Activated naive CD8-positive, alpha-beta T cell (primary cell): ENCODE measurements at regions not wholly inside any gene's neighbourhood (a gene's known extent, or its start where the extent isn't known, plus 50 kb on each side); places are given as distances from the start of the nearest gene placed in this dataset.

Experiments used
- H3K27ac Mint-ChIP-seq: one replicate; pipeline ENCODE4 v1.8.0; 2021; ENCODE audit warnings: mixed read lengths
- H3K27me3 Mint-ChIP-seq: one replicate; pipeline ENCODE4 v1.8.0; 2021; ENCODE audit warnings: mixed read lengths
- H3K36me3 Mint-ChIP-seq: one replicate; pipeline ENCODE4 v1.8.0; 2021; ENCODE audit warnings: mixed read lengths
- H3K4me1 Mint-ChIP-seq: one replicate; pipeline ENCODE4 v1.8.0; 2021; ENCODE audit warnings: low read depth, mixed read lengths
- H3K4me3 Mint-ChIP-seq: one replicate; pipeline ENCODE4 v1.8.0; 2021; ENCODE audit warnings: mild to moderate bottlenecking, mixed read lengths
- H3K9me3 Mint-ChIP-seq: one replicate; pipeline ENCODE4 v1.8.0; 2021; ENCODE audit warnings: low read depth, mixed read lengths

- Mint-ChIP-seq H3K27ac (no peak overlapping the region), H3K9me3 (no peaks in the 10 kb centered on the region), H3K4me3 (no peak overlapping the region)
Measured at GRCh38 chr13:22289711-22290110, 618.8 kb downstream of the FGF9 start.

DNA sequence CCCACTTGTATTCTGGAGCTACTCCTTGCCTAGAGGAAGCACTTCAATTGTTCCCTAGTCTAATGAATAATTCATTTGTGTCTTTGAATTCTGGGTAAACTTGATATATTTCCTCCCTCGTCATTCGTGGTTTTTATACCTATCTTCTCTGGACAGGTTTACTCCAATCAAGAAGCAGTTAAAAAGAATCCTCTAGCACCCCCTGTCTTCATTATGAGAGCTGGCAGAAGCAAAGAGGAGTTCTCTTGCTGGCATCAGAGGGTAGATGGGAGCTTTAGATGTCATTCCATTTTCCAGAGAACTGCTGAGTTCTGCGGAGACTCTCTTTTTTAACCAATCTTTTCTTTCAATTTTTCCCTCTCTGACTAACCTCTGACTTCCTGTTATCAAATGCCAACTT, 627.7 kb downstream of the FGF9 start:
- no peak overlapping the region for H3K27ac Mint-ChIP-seq
- no peak overlapping the region for H3K4me3 Mint-ChIP-seq
- peaks cover 4% of the 10 kb centered on the region for H3K9me3 Mint-ChIP-seq
- H3K4me1 Mint-ChIP-seq = peaks cover 6% of the 10 kb centered on the region
- peaks cover 9% of the 10 kb centered on the region for H3K27me3 Mint-ChIP-seq
- H3K36me3 Mint-ChIP-seq = peaks cover 3% of the 10 kb centered on the region

More at GRCh38 chr13:22289711-22290110, 618.8 kb downstream of the FGF9 start:
- no peaks in the 10 kb centered on the region for H3K4me1 Mint-ChIP-seq
- no peaks in the 10 kb centered on the region for H3K36me3 Mint-ChIP-seq
- H3K27me3 Mint-ChIP-seq = peaks cover 10% of the 10 kb centered on the region

DNA sequence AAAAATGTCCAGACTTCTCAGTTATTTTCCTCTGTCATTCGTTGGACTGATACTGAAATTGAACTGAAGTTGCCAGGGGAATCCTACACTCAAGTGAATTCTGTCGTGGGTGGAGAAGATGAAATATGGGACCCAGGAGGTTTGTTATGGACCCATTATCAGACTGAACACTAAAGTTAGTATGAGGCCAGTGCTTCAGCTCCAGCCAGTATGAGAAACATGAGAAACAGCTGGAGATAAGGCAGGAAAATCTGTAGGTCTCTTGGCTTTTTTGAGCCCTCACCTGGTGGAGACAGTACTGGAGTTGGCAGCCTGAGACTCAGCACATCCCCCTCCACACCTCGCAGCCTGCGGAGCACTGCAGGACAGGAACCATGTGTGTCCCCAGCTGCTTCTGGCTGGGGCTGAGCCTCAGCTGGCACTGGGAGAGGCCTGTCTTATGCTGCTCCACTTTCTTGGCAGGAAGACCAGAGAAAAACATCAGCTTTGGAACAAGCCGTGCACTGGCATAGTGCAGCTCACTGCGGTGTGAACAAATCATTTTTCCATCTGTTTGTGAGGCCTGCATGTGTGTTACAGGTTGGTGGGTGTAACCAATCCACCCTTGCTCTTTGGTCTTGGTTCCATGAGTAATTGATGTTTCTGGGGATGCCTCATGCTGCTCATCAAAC, 641.0 kb downstream of the FGF9 start:
- Mint-ChIP-seq H3K9me3 (peaks cover 4% of the 10 kb centered on the region), H3K4me1 (no peaks in the 10 kb centered on the region), H3K27ac (no peak overlapping the region), H3K27me3 (peaks cover 3% of the 10 kb centered on the region), H3K4me3 (no peak overlapping the region), H3K36me3 (peaks cover 2% of the 10 kb centered on the region)

GRCh38 chr13:22312405-22312803, 641.5 kb downstream of the FGF9 start:
- H3K4me1 Mint-ChIP-seq = no peaks in the 10 kb centered on the region
- peaks cover 4% of the 10 kb centered on the region for H3K9me3 Mint-ChIP-seq
- H3K27me3 Mint-ChIP-seq = peaks cover 2% of the 10 kb centered on the region
- peaks cover 2% of the 10 kb centered on the region for H3K36me3 Mint-ChIP-seq
- no peak overlapping the region for H3K4me3 Mint-ChIP-seq
- H3K27ac Mint-ChIP-seq = no peak overlapping the region

DNA sequence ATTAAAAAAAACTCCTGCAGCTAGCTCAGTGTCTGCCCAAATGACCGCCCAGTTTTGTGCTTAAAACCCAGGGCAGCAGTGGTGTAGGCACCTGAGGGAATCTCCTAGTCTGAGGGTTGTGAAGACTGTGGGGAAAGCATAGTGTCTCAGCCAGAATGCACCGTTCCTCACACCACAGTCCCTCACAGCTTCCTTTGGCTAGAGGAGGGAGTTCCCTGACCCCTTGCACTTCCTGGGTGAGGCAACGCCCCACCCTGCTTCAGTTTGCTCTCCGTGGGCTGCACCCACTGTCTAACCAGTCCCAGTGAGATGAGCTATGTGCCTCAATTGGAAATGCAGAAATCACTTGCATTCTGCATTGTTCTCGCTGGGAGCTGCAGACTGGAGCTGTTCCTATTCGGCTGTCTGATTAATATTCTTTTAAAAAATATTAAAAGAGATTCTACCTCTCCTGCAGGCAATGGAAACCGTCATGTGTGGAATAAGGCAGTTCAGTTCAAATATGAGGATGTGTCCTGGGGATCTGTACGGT, 645.7 kb downstream of the FGF9 start:
- Mint-ChIP-seq H3K36me3 (no peaks in the 10 kb centered on the region), H3K27ac (no peak overlapping the region), H3K4me1 (no peaks in the 10 kb centered on the region), H3K9me3 (peaks cover 4% of the 10 kb centered on the region), H3K4me3 (no peak overlapping the region), H3K27me3 (peaks cover 1% of the 10 kb centered on the region)

DNA sequence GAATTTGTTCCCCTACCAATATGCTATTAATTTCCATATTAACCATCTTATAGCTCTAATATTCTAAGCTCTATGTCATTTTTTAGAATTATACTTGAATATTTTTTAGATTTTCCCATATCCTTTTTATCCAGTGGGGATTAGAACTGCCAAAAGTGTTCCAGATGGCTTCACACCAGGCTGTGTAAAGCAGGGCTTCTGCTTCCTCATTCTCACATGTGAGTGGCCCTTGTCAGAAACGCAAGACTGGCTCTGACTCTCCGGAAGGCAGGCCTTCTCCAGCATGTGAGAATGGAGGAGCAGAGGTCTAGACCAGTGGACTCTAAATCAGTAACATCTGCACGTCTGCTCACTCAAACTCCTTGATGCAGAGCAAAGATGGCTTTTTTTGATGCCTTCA, 650.1 kb downstream of the FGF9 start:
- H3K4me3 Mint-ChIP-seq = no peak overlapping the region
- H3K36me3 Mint-ChIP-seq = no peaks in the 10 kb centered on the region
- H3K27ac Mint-ChIP-seq = no peak overlapping the region
- H3K4me1 Mint-ChIP-seq = no peaks in the 10 kb centered on the region
- peaks cover 8% of the 10 kb centered on the region for H3K27me3 Mint-ChIP-seq
- no peaks in the 10 kb centered on the region for H3K9me3 Mint-ChIP-seq

DNA sequence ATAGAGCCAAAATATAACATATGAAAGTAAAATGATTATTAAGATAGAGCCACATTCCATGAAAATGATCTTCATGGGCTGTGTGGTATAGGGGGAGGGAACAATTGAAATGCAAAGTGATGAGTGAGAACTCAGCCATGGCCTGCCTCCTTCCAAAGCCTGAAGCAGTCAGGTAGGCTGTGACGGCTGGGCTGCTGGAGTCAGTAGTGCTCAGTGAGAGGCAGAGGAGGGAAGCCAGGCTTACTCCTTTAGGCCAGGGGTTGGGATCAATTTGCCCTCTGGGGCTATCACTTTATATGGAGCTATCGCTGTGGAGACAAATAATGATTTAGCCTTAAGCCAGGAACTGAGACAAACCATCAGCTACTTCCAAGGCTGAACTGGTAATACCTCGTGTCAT, 654.9 kb downstream of the FGF9 start:
- Mint-ChIP-seq H3K36me3 (no peaks in the 10 kb centered on the region), H3K27ac (no peak overlapping the region), H3K4me1 (no peaks in the 10 kb centered on the region), H3K9me3 (no peaks in the 10 kb centered on the region), H3K27me3 (peaks cover 7% of the 10 kb centered on the region), H3K4me3 (no peak overlapping the region)

DNA sequence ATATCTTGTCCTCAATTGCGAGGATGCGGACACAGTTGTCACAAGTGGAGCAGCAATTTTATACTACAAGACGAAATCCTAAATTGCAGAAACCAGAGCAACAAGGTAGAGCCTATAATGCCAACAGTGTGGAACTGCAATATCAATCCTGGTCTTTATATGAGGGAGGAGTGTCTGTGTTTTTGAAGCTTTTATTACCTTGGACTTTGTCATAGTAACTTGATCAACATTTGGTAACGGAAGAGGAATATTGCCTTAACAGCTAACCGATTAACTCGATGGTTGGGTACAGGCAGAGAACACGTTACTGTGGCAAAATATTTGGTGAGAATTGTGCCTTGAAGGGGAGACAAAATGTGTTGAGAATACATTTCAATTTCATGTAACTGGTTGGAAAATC, 661.5 kb downstream of the FGF9 start:
- Mint-ChIP-seq H3K36me3 (no peaks in the 10 kb centered on the region), H3K27me3 (no peaks in the 10 kb centered on the region), H3K4me3 (no peak overlapping the region), H3K27ac (no peak overlapping the region), H3K9me3 (no peaks in the 10 kb centered on the region), H3K4me1 (no peaks in the 10 kb centered on the region)

DNA sequence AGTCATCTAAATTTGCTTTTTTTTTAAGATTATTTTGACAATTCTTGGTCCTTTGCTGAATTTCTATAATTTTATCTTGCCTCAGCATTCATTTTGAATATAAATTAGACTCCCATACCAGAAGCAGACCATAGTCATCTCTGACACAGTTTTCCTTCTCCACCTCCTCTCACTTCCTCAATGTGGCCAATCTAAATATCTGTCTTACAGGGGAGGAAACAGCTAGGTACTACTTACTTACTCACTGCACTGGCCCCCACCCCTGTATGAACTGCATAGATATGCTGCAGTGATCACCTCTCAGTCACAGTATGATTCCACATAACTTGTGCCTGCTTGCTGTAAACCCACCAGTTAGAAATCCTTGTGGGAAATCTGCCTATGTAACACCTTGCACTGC, 665.6 kb downstream of the FGF9 start:
- Mint-ChIP-seq H3K4me3 (no peak overlapping the region), H3K27ac (no peak overlapping the region), H3K27me3 (no peaks in the 10 kb centered on the region), H3K36me3 (peaks cover 5% of the 10 kb centered on the region), H3K4me1 (no peaks in the 10 kb centered on the region), H3K9me3 (peaks cover 6% of the 10 kb centered on the region)

DNA sequence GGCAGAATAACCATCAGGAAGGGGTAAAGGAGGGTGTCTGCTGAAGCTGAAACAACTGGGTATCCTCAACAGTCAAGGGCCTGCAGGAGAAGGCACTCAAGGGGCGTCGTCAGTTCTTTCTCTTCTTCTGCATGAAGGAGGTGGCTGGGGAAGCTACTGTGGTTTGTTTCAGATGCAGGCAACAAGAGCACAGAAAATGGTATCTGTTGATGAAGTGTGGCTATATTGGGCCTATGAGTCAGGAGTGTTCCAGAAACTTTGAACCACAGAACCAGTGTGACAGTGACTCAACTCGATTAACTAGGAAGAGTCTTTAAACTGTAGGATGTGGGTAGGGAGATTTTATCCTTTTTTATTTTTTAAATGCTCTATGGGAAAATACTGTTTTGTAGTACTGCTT, 686.3 kb downstream of the FGF9 start:
- Mint-ChIP-seq H3K4me1 (peaks cover 5% of the 10 kb centered on the region), H3K36me3 (no peaks in the 10 kb centered on the region), H3K9me3 (no peaks in the 10 kb centered on the region), H3K27ac (no peak overlapping the region), H3K27me3 (no peaks in the 10 kb centered on the region), H3K4me3 (no peak overlapping the region)

DNA sequence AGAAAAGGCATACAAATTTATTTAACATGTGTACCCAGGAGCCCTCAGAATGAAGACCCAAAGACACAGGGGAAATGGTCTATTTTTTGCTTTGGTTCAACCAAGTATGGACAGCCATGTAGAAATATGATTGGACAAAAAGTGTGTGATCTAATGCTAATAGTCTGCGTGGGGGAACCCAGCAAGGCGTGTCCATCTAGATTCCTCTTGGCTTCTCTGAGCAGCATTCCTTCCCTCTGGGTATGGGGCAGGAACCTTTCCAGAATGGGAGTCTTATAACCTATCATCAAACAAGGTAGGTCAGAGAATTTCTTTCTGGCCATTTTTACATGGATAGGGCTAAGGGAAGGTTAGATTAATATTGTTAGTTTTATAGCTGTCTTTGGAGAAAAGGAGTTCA, 698.2 kb downstream of the FGF9 start:
- H3K27me3 Mint-ChIP-seq = peaks cover 2% of the 10 kb centered on the region
- peaks cover 2% of the 10 kb centered on the region for H3K36me3 Mint-ChIP-seq
- no peaks in the 10 kb centered on the region for H3K4me1 Mint-ChIP-seq
- no peak overlapping the region for H3K4me3 Mint-ChIP-seq
- H3K9me3 Mint-ChIP-seq = peaks cover 11% of the 10 kb centered on the region
- H3K27ac Mint-ChIP-seq = no peak overlapping the region

DNA sequence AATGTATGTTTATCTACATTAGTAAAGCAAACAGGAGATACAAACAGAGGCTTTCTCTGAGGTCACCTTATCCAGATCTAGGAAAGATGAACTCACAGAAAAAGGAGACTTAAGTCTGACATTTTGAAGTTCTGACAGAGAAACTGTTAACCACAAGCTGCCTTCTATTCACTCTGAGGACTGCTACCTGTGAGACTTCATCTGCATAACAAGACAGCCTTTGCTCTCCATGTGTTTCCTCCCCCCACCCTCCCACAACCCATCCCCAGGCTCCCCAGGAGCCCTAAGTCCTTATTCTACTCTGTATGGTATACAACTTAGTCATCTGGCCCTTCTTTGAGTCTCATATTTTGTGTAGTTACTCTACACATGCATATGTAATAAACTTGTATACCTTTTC, 699.0 kb downstream of the FGF9 start:
- H3K4me1 Mint-ChIP-seq = no peaks in the 10 kb centered on the region
- H3K36me3 Mint-ChIP-seq = peaks cover 2% of the 10 kb centered on the region
- no peak overlapping the region for H3K4me3 Mint-ChIP-seq
- peaks cover 2% of the 10 kb centered on the region for H3K27me3 Mint-ChIP-seq
- H3K27ac Mint-ChIP-seq = no peak overlapping the region
- H3K9me3 Mint-ChIP-seq = peaks cover 9% of the 10 kb centered on the region

DNA sequence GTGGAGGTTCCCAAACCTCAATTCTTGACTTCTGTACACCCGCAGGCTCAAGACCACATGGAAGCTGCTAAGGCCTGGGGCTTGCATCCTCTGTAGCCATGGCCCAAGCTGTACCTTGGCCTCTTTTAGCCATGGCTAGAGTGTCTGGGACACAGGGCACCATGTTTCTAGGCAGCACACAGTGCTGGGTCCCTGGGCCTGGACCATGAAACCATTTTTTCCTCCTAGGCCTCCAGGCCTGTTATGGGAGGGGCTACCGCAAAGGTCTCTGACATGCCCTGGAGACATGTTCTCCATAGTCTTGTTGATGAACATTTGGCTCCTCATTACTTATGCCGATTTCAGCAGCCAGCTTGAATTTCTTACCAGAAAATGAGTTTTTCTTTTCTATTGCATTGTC, 701.4 kb downstream of the FGF9 start:
- peaks cover 2% of the 10 kb centered on the region for H3K27me3 Mint-ChIP-seq
- peaks cover 9% of the 10 kb centered on the region for H3K9me3 Mint-ChIP-seq
- H3K4me3 Mint-ChIP-seq = no peak overlapping the region
- H3K27ac Mint-ChIP-seq = no peak overlapping the region
- H3K36me3 Mint-ChIP-seq = peaks cover 2% of the 10 kb centered on the region
- no peaks in the 10 kb centered on the region for H3K4me1 Mint-ChIP-seq

- Mint-ChIP-seq H3K4me3 (no peak overlapping the region), H3K4me1 (no peaks in the 10 kb centered on the region), H3K27me3 (peaks cover 2% of the 10 kb centered on the region), H3K9me3 (peaks cover 9% of the 10 kb centered on the region), H3K27ac (no peak overlapping the region), H3K36me3 (peaks cover 2% of the 10 kb centered on the region)
Measured at GRCh38 chr13:22375151-22375550, 704.3 kb downstream of the FGF9 start.

DNA sequence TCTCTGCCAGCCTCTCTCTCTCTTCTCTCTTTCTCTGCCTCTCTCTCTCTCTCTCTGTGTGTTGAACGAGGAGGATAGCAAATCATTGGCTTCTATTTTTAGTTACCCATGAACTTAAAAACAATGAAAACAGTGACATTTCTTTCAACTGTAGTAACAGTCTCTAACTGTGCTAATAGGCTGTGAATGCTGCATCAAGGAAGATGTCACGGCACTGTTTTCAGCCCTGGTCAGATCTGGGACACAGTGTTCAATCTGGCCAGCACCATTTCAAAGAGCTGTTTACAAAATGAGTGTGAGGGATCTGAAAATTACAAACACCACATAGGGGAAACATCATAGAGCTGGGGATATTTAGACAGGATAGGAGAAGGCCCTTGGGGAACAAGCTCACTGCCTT, 717.0 kb downstream of the FGF9 start:
- H3K9me3 Mint-ChIP-seq = no peaks in the 10 kb centered on the region
- H3K4me1 Mint-ChIP-seq = no peaks in the 10 kb centered on the region
- H3K27ac Mint-ChIP-seq = no peak overlapping the region
- H3K36me3 Mint-ChIP-seq = no peaks in the 10 kb centered on the region
- H3K27me3 Mint-ChIP-seq = no peaks in the 10 kb centered on the region
- no peak overlapping the region for H3K4me3 Mint-ChIP-seq

GRCh38 chr13:22399801-22400420, 729.0 kb downstream of the FGF9 start:
- Mint-ChIP-seq H3K4me3 (no peak overlapping the region), H3K27ac (no peak overlapping the region), H3K27me3 (no peaks in the 10 kb centered on the region), H3K36me3 (no peaks in the 10 kb centered on the region), H3K4me1 (no peaks in the 10 kb centered on the region), H3K9me3 (no peaks in the 10 kb centered on the region)
